H9 (cell line): ENCODE measurements at regions not wholly inside any gene's neighbourhood (a gene's known extent, or its start where the extent isn't known, plus 50 kb on each side); places are given as distances from the start of the nearest gene placed in this dataset.

Experiments
- DNase-seq: peaks from one replicate; pipeline ENCODE4 v3.0.0-alpha.2; 2017
- H2AFZ ChIP-seq: one replicate; pipeline ENCODE4 v1.6.1; 2013; ENCODE audit warnings: mild to moderate bottlenecking, low read length, control low read depth, moderate library complexity
- H2AK5ac ChIP-seq: 2 replicates; pipeline ENCODE4 v1.6.1; 2013; ENCODE audit warnings: low read length, control low read depth, mixed read lengths; ENCODE audit not compliant: insufficient read length
- H2BK120ac ChIP-seq: one replicate; pipeline ENCODE4 v1.6.1; 2013; ENCODE audit warnings: low read depth, mild to moderate bottlenecking, low read length, control low read depth, inconsistent platforms; ENCODE audit not compliant: poor library complexity, severe bottlenecking
- H2BK12ac ChIP-seq: 2 replicates; pipeline ENCODE4 v1.6.1; 2013; ENCODE audit warnings: low read length, control low read depth, mixed read lengths, low read depth; ENCODE audit not compliant: insufficient read length
- H2BK15ac ChIP-seq: 2 replicates; pipeline ENCODE4 v1.6.1; 2013; ENCODE audit warnings: low read depth, low read length, control low read depth
- H2BK20ac ChIP-seq: one replicate; pipeline ENCODE4 v1.6.1; 2013; ENCODE audit warnings: low read depth, mild to moderate bottlenecking, low read length, control low read depth, inconsistent platforms; ENCODE audit not compliant: poor library complexity, severe bottlenecking
- H2BK5ac ChIP-seq: 2 replicates; pipeline ENCODE4 v1.6.1; 2013; ENCODE audit warnings: low read length, control low read depth, mixed read lengths; ENCODE audit not compliant: insufficient read length
- H3K14ac ChIP-seq: 2 replicates; pipeline ENCODE4 v1.6.1; 2013; ENCODE audit warnings: low read length, control low read depth; ENCODE audit not compliant: insufficient read depth
- H3K18ac ChIP-seq: 2 replicates; pipeline ENCODE4 v1.6.1; 2013; ENCODE audit warnings: low read depth, mild to moderate bottlenecking, mixed read lengths, low read length, control low read depth; ENCODE audit not compliant: insufficient read length
- H3K23ac ChIP-seq: 2 replicates; pipeline ENCODE4 v1.6.1; 2013; ENCODE audit warnings: low read length, control low read depth, mixed read lengths, low read depth; ENCODE audit not compliant: insufficient read length
- H3K23me2 ChIP-seq: 2 replicates; pipeline ENCODE4 v1.6.1; 2013; ENCODE audit warnings: low read depth, mild to moderate bottlenecking, mixed read lengths, low read length, control low read depth; ENCODE audit not compliant: insufficient read length, poor library complexity, severe bottlenecking
- H3K27ac ChIP-seq: 2 replicates; pipeline ENCODE4 v1.5.1; 2013; ENCODE audit warnings: low read length, control low read depth, mixed read lengths, low read depth; ENCODE audit not compliant: insufficient read length
- H3K27me3 ChIP-seq: 2 replicates; pipeline ENCODE4 v1.6.1; 2013; ENCODE audit warnings: low read length, control low read depth, inconsistent platforms; ENCODE audit not compliant: insufficient read depth
- H3K4ac ChIP-seq: 2 replicates; pipeline ENCODE4 v1.6.1; 2013; ENCODE audit warnings: low read depth, mild to moderate bottlenecking, control low read depth, inconsistent platforms, low read length, moderate library complexity
- H3K4me1 ChIP-seq: 2 replicates; pipeline ENCODE4 v1.6.1; 2013; ENCODE audit warnings: low read length, control low read depth, inconsistent platforms; ENCODE audit not compliant: insufficient read depth
- H3K4me2 ChIP-seq: 2 replicates; pipeline ENCODE4 v1.6.1; 2013; ENCODE audit warnings: low read length, control low read depth, mixed read lengths; ENCODE audit not compliant: insufficient read length, insufficient read depth
- H3K56ac ChIP-seq: 2 replicates; pipeline ENCODE4 v1.6.1; 2013; ENCODE audit warnings: low read depth, mild to moderate bottlenecking, mixed read lengths, low read length, control low read depth; ENCODE audit not compliant: insufficient read length
- H3K79me1 ChIP-seq: 2 replicates; pipeline ENCODE4 v1.6.1; 2013; ENCODE audit warnings: low read depth, mild to moderate bottlenecking, moderate library complexity, low read length, control low read depth, inconsistent platforms; ENCODE audit not compliant: insufficient read depth, poor library complexity, severe bottlenecking
- H3K79me2 ChIP-seq: 2 replicates; pipeline ENCODE4 v1.6.1; 2013; ENCODE audit warnings: low read length, control low read depth, inconsistent platforms; ENCODE audit not compliant: insufficient read depth
- H3K9ac ChIP-seq: 2 replicates; pipeline ENCODE4 v1.6.1; 2013; ENCODE audit warnings: low read length, control low read depth, mixed read lengths; ENCODE audit not compliant: insufficient read length; ENCODE audit errors: extremely low read depth
- H3K9me3 ChIP-seq: one replicate; pipeline ENCODE4 v1.6.1; 2013; ENCODE audit warnings: low read depth, low read length, inconsistent platforms; ENCODE audit not compliant: control insufficient read depth
- H3T11ph ChIP-seq: one replicate; pipeline ENCODE4 v1.6.1; 2013; ENCODE audit warnings: mild to moderate bottlenecking, low read length, control low read depth, inconsistent platforms
- H4K20me1 ChIP-seq: one replicate; pipeline ENCODE4 v1.6.1; 2013; ENCODE audit not compliant: control insufficient read depth, insufficient read length, insufficient read depth
- H4K5ac ChIP-seq: 2 replicates; pipeline ENCODE4 v1.6.1; 2013; ENCODE audit warnings: low read depth, mild to moderate bottlenecking, mixed read lengths, low read length, control low read depth; ENCODE audit not compliant: insufficient read length
- H4K8ac ChIP-seq: replicated peaks from 2 replicates; pipeline ENCODE4 v1.6.1; 2013; ENCODE audit warnings: low read length, control low read depth, mixed read lengths, low read depth; ENCODE audit not compliant: insufficient read length
- H4K91ac ChIP-seq: 2 replicates; pipeline ENCODE4 v1.6.1; 2013; ENCODE audit warnings: low read depth, mild to moderate bottlenecking, moderate library complexity, mixed read lengths, low read length, control low read depth; ENCODE audit not compliant: insufficient read length
- H3K27ac Mint-ChIP-seq, 3 experiments: 2 replicates in 2 of 3; 3 replicates in 1 of 3; pipeline ENCODE4 v1.8.0; 2020 to 2021; ENCODE audit warnings: mixed read lengths in 3 of 3, mild to moderate bottlenecking in 1 of 3, moderate library complexity in 1 of 3
- H3K27me3 Mint-ChIP-seq: 2 replicates; pipeline ENCODE4 v1.8.0; 2021; ENCODE audit warnings: low read depth, mild to moderate bottlenecking, moderate library complexity, mixed read lengths
- H3K36me3 Mint-ChIP-seq, 3 experiments: 2 replicates in 2 of 3; 3 replicates in 1 of 3; pipeline ENCODE4 v1.8.0; 2020 to 2021; ENCODE audit warnings: low read depth in 3 of 3, mixed read lengths in 3 of 3; ENCODE audit not compliant: insufficient read depth in 1 of 3
- H3K4me1 Mint-ChIP-seq, 2 experiments: 2 replicates each; pipeline ENCODE4 v1.8.0; 2020; ENCODE audit warnings: mixed read lengths in 2 of 2
- H3K4me3 Mint-ChIP-seq, 2 experiments: 2 replicates in 1 of 2; 3 replicates in 1 of 2; pipeline ENCODE4 v1.8.0; 2020 to 2021; ENCODE audit warnings: mild to moderate bottlenecking in 2 of 2, mixed read lengths in 2 of 2, moderate library complexity in 1 of 2
- H3K9me3 Mint-ChIP-seq, 2 experiments: 2 replicates in 1 of 2; 3 replicates in 1 of 2; pipeline ENCODE4 v1.8.0; 2020; ENCODE audit warnings: mild to moderate bottlenecking in 2 of 2, mixed read lengths in 2 of 2, moderate library complexity in 1 of 2
- CTCF ChIP-seq: fragments of 200-600 bp; sonication (generic); conservative IDR thresholded peaks from 3 replicates; pipeline ENCODE4 v1.8.0; 2021; ENCODE audit warnings: antibody characterized with exemption, mild to moderate bottlenecking
- WGBS: extraction: QIAGEN DNeasy Blood & Tissue Kit; methylation state at CpG from one replicate; pipeline ENCODE4 v1.1.7; 2013; ENCODE audit warnings: missing lambda C conversion rate, low lambda C conversion rate, mixed read lengths; ENCODE audit not compliant: insufficient read length; ENCODE audit errors: extremely low coverage; 5-methylcytosine and 5-hydroxymethylcytosine counted together

GRCh38 chr2:205902041-205902899, 183.7 kb downstream of the INO80D start:
- no peak for DNase-seq
- Histone ChIP-seq H3K4ac (no peak overlapping the region), H3T11ph (no peak overlapping the region), H3K27me3 (no peaks in the 10 kb centered on the region), H3K23ac (no peak overlapping the region), H4K20me1 (no peaks in the 10 kb centered on the region), H4K5ac (no peak overlapping the region), H3K9ac (no peak overlapping the region), H2BK5ac (no peak overlapping the region), H4K8ac (no peak overlapping the region), H3K4me1 (no peaks in the 10 kb centered on the region), H3K23me2 (no peaks in the 10 kb centered on the region), H2BK120ac (no peak overlapping the region), H2BK15ac (no peak overlapping the region), H3K79me1 (no peaks in the 10 kb centered on the region), H4K91ac (no peak overlapping the region), H3K27ac (no peak overlapping the region), H3K79me2 (no peaks in the 10 kb centered on the region), H2AFZ (no peak overlapping the region), H3K14ac (no peak overlapping the region), H3K18ac (no peak overlapping the region), H3K9me3 (no peaks in the 10 kb centered on the region), H3K56ac (no peak overlapping the region), H3K4me2 (no peak overlapping the region), H2AK5ac (no peak overlapping the region), H2BK12ac (no peak overlapping the region), H2BK20ac (no peak overlapping the region)
- TF ChIP-seq CTCF = no peak
- H3K9me3 Mint-ChIP-seq = no peaks in the 10 kb centered on the region; a peak in 1 of 5 replicates
- H3K27me3 Mint-ChIP-seq = peaks cover 5% of the 10 kb centered on the region
- H3K27ac Mint-ChIP-seq = no peak overlapping the region; a peak in 2 of 7 replicates
- H3K4me3 Mint-ChIP-seq = no peak overlapping the region
- WGBS = no CpG with 5 or more reads among the region's 15 CpGs
- H3K36me3 Mint-ChIP-seq = no peaks in the 10 kb centered on the region
- no peaks in the 10 kb centered on the region for H3K4me1 Mint-ChIP-seq
